Esophagus (tissue), 2 donors: ENCODE measurements at regions not wholly inside any gene's neighbourhood (a gene's known extent, or its start where the extent isn't known, plus 50 kb on each side); places are given as distances from the start of the nearest gene placed in this dataset.
"Not testable (repeated sequence)": the region's sequence is repeated elsewhere in the genome, so short reads cannot be mapped to it uniquely, and the experiment has no call there.

Source experiments
- H3K27ac ChIP-seq, 2 donors: one replicate each; pipeline ENCODE4 v1.5.1; 2013; ENCODE audit warnings: low read depth in 2 of 2, mild to moderate bottlenecking in 2 of 2, inconsistent platforms in 1 of 2, low read length in 1 of 2, moderate library complexity in 1 of 2
- H3K27me3 ChIP-seq, 2 donors: one replicate each; pipeline ENCODE4 v1.6.1; 2013; ENCODE audit warnings: low read length in 2 of 2, control low read depth in 1 of 2, mild to moderate bottlenecking in 1 of 2; ENCODE audit not compliant: insufficient read depth in 2 of 2, control insufficient read depth in 1 of 2
- H3K36me3 ChIP-seq, 2 donors: one replicate each; pipeline ENCODE4 v1.6.1; 2013; ENCODE audit warnings: low read length in 1 of 2; ENCODE audit not compliant: control insufficient read depth in 2 of 2, insufficient read depth in 2 of 2
- H3K4me1 ChIP-seq, 2 donors: one replicate each; pipeline ENCODE4 v1.6.1; 2013; ENCODE audit warnings: low read length in 1 of 2; ENCODE audit not compliant: control insufficient read depth in 2 of 2, insufficient read depth in 2 of 2
- H3K4me3 ChIP-seq, 2 donors: one replicate each; pipeline ENCODE4 v1.5.1; 2013; ENCODE audit warnings: low read length in 2 of 2, mild to moderate bottlenecking in 2 of 2, low read depth in 1 of 2, moderate library complexity in 1 of 2
- H3K9me3 ChIP-seq, 2 donors: one replicate each; pipeline ENCODE4 v1.6.1; 2013; ENCODE audit warnings: mild to moderate bottlenecking in 2 of 2, low read depth in 1 of 2, low read length in 1 of 2, moderate library complexity in 1 of 2; ENCODE audit not compliant: control insufficient read depth in 2 of 2, insufficient read depth in 1 of 2
- WGBS, 2 donors: extraction: QIAGEN DNeasy Blood & Tissue Kit; methylation state at CpG; one replicate each; pipeline ENCODE4 v1.1.7; 2013; 5-methylcytosine and 5-hydroxymethylcytosine counted together
- donor health status: healthy with polysubstance abuse.
- donor health status: Bipolar disorder and iron deficiency.

DNA sequence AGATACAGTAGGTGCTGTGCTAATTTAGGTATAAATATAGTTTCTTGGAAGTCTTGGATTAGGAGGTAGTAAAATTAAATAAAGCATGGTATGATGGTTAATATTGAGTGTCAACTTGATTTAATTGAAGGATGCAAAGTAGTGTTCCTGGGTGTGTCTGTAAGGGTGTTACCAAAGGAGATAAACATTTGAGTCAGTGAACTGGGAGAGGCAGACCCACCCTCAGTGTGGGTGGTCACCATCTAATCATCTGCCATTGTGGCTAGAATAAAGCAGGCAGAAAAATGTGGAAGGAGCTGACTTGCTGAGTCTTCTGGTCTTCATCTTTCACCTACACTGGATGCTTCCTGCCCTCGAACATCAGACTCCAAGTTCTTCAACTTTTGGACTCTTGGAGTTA, 153.7 kb upstream of the GK2 start:
- H3K27me3 ChIP-seq = no peaks in the 10 kb centered on the region
- no peak overlapping the region for H3K4me3 ChIP-seq
- WGBS, 2 donors = 67 to 78% methylated on average over 1 of the region's 1 CpG
- no peaks in the 10 kb centered on the region for H3K9me3 ChIP-seq
- no peaks in the 10 kb centered on the region for H3K36me3 ChIP-seq
- H3K27ac ChIP-seq = no peak overlapping the region
- H3K4me1 ChIP-seq = no peaks in the 10 kb centered on the region

GRCh38 chr4:79559398-79559797, 151.4 kb upstream of the GK2 start:
- H3K27ac ChIP-seq, H3K36me3 ChIP-seq, H3K9me3 ChIP-seq, H3K4me3 ChIP-seq, H3K4me1 ChIP-seq, H3K27me3 ChIP-seq: not testable (repeated sequence)
- 95 to 96% methylated on average over 2 of the region's 2 CpGs for WGBS, 2 donors

DNA sequence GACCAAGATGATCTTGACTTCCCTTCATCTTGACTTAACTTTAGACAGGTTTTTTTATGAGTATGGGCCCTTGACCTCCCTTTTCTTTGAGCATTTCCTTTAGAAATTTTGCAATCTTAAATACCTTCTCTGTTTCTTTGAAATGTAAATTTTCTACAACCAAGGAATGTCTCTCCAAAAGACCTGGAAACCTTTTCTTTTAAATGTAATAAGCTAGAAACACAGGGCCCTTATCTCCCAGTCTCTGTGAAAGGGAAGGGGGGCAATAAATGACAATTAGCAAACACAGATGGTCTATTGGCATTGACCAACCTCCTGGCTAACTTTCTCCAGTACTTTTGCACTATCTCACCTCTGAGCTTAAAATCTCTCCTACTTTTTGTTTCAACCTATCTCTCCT, 144.3 kb upstream of the GK2 start:
- H3K4me3 ChIP-seq = no peak overlapping the region
- no peaks in the 10 kb centered on the region for H3K27me3 ChIP-seq
- H3K36me3 ChIP-seq = no peaks in the 10 kb centered on the region
- H3K27ac ChIP-seq = no peak overlapping the region
- no peaks in the 10 kb centered on the region for H3K9me3 ChIP-seq
- no peaks in the 10 kb centered on the region for H3K4me1 ChIP-seq

- Histone ChIP-seq H3K4me3 (no peak overlapping the region), H3K4me1 (no peaks in the 10 kb centered on the region), H3K9me3 (no peaks in the 10 kb centered on the region), H3K27ac (no peak overlapping the region), H3K27me3 (no peaks in the 10 kb centered on the region), H3K36me3 (no peaks in the 10 kb centered on the region)
- 58 to 69% methylated on average over 5 of the region's 5 CpGs for WGBS, 2 donors
Observed at GRCh38 chr4:79551555-79551954, 143.5 kb upstream of the GK2 start.

DNA sequence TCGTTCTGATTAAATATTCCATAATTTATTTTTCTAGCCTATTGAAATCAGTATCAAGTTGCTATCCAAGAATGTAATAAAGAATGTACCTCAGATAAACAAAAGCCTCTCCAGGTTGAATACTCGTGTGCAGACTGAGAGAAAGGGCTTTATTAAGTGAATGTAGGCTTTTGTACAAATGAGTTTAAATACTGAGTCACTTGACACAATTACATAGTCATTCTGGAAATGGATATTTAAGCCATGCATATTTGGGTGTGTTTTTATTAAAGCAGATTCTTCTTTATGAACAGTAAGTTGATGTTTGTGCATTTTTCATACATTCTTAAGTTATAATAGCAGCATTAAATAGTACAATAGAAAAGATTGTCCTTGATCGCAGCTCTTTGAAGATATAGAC, 139.8 kb upstream of the GK2 start:
- peaks cover 0 to 2% of the 10 kb centered on the region in 2 donors for H3K4me1 ChIP-seq
- no peaks in the 10 kb centered on the region for H3K36me3 ChIP-seq
- H3K9me3 ChIP-seq = no peaks in the 10 kb centered on the region
- H3K4me3 ChIP-seq = no peak overlapping the region
- no peak overlapping the region for H3K27ac ChIP-seq
- 46 to 58% methylated on average over 3 of the region's 3 CpGs for WGBS, 2 donors
- no peaks in the 10 kb centered on the region for H3K27me3 ChIP-seq

DNA sequence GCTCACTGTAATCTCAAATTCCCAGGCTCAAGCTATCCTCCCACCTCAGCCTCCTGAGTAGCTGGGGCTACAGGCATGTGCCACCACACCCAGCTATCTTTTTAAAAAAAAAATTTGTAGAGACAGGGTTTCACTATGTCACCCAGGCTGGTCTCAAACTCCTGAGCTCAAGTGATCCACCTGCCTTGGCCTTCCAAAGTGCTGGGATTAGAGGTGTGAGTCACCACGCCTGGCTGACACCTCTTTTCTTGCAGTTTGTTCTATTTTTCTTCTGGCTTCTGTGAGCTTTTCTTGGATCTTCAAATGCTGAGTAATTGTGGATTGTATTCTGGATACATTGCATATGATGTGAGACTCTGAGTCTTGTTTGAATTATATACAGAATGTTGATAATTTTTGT, 137.3 kb upstream of the GK2 start:
- H3K36me3 ChIP-seq, H3K27me3 ChIP-seq, H3K4me1 ChIP-seq, H3K27ac ChIP-seq, H3K9me3 ChIP-seq, H3K4me3 ChIP-seq: not testable (repeated sequence)
- 58 to 70% methylated on average over 1 of the region's 1 CpG for WGBS, 2 donors

GRCh38 chr4:79540143-79540542, 132.1 kb upstream of the GK2 start:
- H3K9me3 ChIP-seq = no peaks in the 10 kb centered on the region
- H3K4me1 ChIP-seq = peaks cover 0 to under 1% of the 10 kb centered on the region in 2 donors
- H3K27ac ChIP-seq = no peak overlapping the region
- no peaks in the 10 kb centered on the region for H3K36me3 ChIP-seq
- H3K4me3 ChIP-seq = no peak overlapping the region
- 50 to 54% methylated on average over 4 of the region's 4 CpGs for WGBS, 2 donors
- no peaks in the 10 kb centered on the region for H3K27me3 ChIP-seq

DNA sequence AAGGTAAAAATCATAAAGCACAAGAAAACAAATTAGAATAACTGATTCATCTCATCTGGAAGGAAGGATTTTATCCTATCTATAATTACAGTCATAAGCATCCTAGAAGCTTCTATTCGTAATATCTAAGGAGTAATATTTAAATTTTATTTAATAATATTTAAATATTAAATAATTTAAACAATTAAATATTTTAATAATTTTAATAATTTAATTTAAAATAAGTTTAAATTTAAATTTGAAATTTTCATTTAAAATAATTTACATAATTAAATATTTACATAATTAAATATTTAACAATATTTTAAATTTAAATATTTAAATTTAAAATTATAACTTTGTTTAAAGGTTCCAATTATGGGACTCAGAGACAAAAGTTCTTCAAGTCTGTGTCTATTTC, 127.5 kb upstream of the GK2 start:
- Histone ChIP-seq H3K27me3 (no peaks in the 10 kb centered on the region), H3K4me3 (no peak overlapping the region), H3K27ac (no peak overlapping the region), H3K9me3 (no peaks in the 10 kb centered on the region), H3K4me1 (no peaks in the 10 kb centered on the region), H3K36me3 (no peaks in the 10 kb centered on the region)
- WGBS, 2 donors = 87 to 92% methylated on average over 1 of the region's 1 CpG

GRCh38 chr4:79528241-79528706, 120.2 kb upstream of the GK2 start:
- WGBS, 2 donors = 42 to 45% methylated on average over 3 of the region's 3 CpGs

DNA sequence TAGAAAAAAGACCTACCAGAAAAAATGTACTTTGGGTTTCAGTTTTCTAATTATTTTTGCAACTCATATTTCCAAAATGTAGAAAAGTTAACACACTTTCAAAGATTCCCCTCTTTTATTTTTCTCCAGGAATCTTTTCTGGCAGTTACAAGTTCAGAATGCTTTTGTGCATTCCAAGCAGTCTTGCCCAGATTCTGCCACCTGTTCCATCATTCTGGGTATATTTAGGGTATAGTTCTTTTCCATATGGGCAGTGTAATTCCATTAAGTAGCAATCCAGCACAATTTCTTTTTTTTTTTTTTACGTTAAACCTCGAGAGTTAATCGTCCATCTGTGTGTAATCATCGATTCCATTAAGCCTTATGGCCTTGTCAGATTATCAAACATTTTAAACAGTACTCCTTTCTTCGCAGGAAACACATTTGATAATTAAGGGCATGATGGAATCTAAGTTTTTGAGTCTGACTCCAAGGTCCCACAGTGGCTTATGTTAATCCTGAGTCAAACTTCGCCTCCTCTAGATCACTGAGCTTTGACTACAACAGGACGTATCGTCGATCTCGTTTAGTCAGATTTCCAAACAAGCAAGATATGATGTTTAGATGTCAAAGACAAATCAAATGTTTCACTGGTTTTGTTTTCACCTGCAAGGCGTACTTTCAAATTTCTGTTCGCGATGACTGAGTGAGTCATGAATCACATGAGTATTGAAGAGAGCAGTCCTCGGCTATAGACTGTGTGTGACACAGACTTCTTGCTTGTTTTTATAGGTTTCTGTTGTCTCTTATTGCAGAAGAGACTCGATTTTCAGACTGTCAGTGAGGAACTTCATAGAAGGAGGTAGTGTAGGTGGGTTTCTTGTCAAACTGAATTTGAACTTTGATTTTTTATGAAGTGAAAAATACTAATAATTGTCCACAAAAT, 118.9 kb upstream of the GK2 start:
- Histone ChIP-seq H3K27ac (no peak overlapping the region), H3K4me1 (no peaks in the 10 kb centered on the region), H3K4me3 (no peak overlapping the region), H3K9me3 (no peaks in the 10 kb centered on the region), H3K36me3 (no peaks in the 10 kb centered on the region), H3K27me3 (no peaks in the 10 kb centered on the region)
- whole genome bisulfite sequencing, 2 donors = 87 to 88% methylated on average over 15 of the region's 15 CpGs

More at GRCh38 chr4:79528241-79528706, 120.2 kb upstream of the GK2 start:
- no peaks in the 10 kb centered on the region for H3K36me3 ChIP-seq
- no peaks in the 10 kb centered on the region for H3K4me1 ChIP-seq
- no peak overlapping the region for H3K4me3 ChIP-seq
- no peaks in the 10 kb centered on the region for H3K27me3 ChIP-seq
- no peaks in the 10 kb centered on the region for H3K9me3 ChIP-seq
- no peak overlapping the region for H3K27ac ChIP-seq
